ENCODE measurements at regions not wholly inside any gene's neighbourhood (a gene's known extent, or its start where the extent isn't known, plus 50 kb on each side); places are given as distances from the start of the nearest gene placed in this dataset.

GRCh38 chrX:110450050-110450449, 91.4 kb downstream of the RTL9 start:
- TF ChIP-seq CTCF (IDR thresholded peaks at IDR 0.05; ENCODE audit: low read depth, low read length, poor library complexity, severe bottlenecking) (peak; percentile 52), EZH2phosphoT487 (IDR thresholded peaks at IDR 0.05; ENCODE audit: borderline replicate concordance, low read length) (no peak)

Data from DOHH2 (cell line).